Muscle of back (tissue), 3 donors: ENCODE measurements at regions not wholly inside any gene's neighbourhood (a gene's known extent, or its start where the extent isn't known, plus 50 kb on each side); places are given as distances from the start of the nearest gene placed in this dataset.

ENCODE experiments used
- DNase-seq, 3 donors: peaks; one replicate each; pipeline versions ENCODE4 v3.0.0 to v3.0.0-alpha.2; 2013

GRCh38 chr1:106876384-106876783 lies 180.1 kb upstream of the PRMT6 start:
- DNase-seq = no peak

- no peak for DNase-seq
Measured at GRCh38 chr1:106879538-106879937, 176.9 kb upstream of the PRMT6 start.

GRCh38 chr1:106880226-106880625 lies 176.2 kb upstream of the PRMT6 start:
- no peak for DNase-seq

- no peak for DNase-seq
Measured at GRCh38 chr1:106883208-106883607, 173.3 kb upstream of the PRMT6 start.

- no peak for DNase-seq
Measured at GRCh38 chr1:106889059-106889458, 167.4 kb upstream of the PRMT6 start.

DNA sequence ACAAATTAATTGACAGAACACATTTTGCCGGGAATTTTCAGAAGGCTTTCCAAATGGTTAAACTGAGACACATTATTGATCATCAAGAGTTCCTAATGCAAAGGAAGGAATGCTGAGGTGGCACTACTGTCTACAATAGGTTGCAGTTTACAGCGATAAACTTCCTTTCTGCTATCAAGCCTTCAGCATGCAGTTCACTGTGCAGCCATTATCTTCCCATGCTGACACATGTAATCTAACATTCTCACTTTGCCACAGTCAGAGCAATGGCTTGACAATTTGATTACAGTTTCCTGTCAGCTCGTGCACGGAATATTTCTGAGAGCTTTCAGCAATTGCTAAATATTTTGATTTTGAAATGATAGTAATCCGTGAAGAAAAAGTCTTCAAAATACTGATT lies 166.9 kb upstream of the PRMT6 start:
- no peak for DNase-seq

DNA sequence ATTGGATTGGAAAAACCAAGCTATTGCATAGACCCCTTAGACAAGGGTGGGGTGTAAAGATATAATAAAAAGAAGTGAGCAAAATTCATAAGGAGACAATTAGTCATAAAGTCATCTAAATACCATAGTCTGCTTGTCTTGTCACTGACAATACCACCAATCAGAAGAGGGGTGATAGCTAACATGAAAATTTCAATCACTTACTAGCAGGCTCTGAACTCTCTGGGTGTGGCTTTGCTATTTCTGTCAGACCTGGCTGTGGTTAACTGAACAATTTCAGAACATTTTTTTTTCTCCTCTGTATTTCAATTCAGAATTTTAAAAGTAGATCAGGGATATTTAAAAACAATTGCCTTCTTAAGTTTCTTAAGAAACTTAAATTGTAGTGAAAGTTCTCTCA lies 158.5 kb upstream of the PRMT6 start:
- no peak for DNase-seq

DNA sequence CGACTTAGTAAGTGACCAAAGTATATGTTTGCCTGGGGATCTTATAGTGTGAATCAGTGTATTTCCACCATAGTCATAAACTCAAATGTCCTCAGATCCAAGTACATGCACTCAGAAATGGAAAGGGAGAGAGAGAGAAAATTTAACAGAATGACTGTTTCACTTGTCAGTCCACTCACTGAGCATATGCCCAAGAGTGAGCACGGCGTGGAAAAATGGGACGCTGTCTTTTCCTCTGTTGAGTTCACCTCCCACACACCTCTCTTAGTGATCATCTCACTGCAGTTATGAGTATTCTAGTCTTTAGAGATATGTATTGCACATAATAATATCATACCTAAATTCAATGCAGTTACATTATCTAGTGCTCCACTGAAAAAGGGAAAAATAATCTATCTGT lies 156.8 kb upstream of the PRMT6 start:
- DNase-seq = no peak

GRCh38 chr1:106907795-106908194 lies 148.7 kb upstream of the PRMT6 start:
- no peak for DNase-seq

DNA sequence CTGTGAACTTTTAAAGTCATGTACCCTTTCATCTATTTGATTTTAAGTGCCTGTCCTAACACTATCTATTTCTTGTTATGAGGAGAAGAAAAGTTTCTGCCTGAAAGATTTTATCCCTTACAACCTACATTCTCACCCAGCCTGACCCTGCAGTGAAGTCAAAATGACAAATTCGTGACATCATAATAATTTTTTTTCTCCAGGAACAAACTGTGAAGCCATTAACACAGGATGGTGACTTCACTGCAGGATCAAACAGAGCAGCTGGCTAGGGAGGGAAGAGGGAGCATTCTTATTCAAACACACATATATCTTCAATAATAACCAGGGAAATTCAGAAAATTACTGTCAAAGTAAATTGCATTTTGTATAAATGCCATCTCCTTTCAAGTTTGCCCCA lies 147.8 kb upstream of the PRMT6 start:
- no peak for DNase-seq

GRCh38 chr1:106910798-106911197 lies 145.7 kb upstream of the PRMT6 start:
- no peak for DNase-seq

- DNase-seq = no peak
Measured at GRCh38 chr1:106912131-106912530, 144.3 kb upstream of the PRMT6 start.

- DNase-seq = no peak
Measured at GRCh38 chr1:106921186-106921585, 135.3 kb upstream of the PRMT6 start.

DNA sequence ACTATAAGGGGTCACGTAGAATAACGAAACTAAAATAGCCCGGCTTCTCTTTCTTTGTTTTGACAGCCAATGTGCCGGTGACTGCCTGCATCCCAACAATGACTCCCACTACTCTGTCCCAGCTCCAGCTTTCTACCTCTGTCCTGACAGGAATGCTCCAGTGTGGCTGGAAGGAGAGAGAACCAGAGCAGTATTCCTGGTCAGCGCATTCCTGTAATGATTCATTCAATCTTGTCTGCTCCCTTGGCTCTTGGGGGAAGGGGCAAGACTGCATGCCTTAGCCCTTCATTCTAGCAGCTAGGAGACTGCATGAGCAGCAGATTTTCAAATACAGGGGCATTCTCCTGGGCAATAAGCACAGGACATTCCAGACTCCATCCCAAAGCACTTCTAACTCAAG lies 132.1 kb upstream of the PRMT6 start:
- peak in 1 of 3 donors; percentile 56 for DNase-seq

GRCh38 chr1:106925750-106926149 lies 130.7 kb upstream of the PRMT6 start:
- DNase-seq = no peak

- DNase-seq = no peak
Measured at GRCh38 chr1:106926803-106927582, 129.5 kb upstream of the PRMT6 start.

- DNase-seq = peak in 1 of 3 donors; percentile 88
Measured at GRCh38 chr1:106937104-106937503, 119.4 kb upstream of the PRMT6 start.

- peak in 1 of 3 donors; percentile 28 for DNase-seq
Measured at GRCh38 chr1:106944721-106945120, 111.8 kb upstream of the PRMT6 start.

DNA sequence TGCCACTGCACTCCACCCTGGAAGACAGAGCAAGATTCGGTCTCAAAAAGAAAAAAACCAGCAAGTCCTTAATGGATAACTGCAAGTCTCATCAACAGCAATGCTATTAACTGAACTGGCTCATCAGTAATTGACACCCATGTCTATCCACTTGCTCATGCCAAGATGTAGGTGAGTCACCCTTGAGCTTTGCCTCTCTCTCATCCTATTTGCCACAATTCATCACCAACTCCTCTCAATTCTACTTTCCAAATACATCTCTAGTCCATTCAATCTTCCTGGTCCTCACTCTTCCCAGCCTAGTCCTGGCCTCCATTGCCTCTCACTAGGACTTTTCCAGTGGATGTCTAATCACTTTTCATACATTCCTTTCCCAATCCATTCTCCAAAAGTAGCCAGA lies 103.7 kb upstream of the PRMT6 start:
- DNase-seq = no peak

DNA sequence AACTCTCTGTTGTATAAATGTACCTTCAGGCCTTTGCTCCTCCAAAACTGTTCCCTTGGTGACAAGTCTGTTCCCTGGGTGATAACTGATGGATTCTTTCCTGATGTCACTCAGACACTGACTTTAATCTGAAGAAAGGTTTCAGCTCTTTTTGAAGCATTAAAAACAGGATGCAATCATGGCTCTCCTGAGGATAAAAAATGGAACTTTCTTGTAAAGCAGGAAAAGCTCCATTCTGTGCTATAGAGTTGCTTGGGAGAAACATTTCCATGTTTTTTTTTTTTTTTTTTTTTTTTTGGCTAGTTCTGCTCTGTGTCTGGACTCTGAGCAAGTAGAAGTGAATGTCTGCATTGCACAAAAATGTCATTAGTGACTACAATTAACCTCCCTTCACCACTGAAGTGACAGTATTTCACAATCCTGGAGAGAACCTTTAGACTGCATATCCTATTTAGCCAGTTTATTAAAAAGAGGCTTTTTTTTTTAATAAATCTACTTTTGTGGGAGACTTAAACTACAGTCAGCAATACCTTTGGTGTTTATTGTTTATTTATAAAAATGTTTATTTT lies 101.7 kb upstream of the PRMT6 start:
- peak in 2 of 3 donors; percentile 37 to 76 for DNase-seq

DNA sequence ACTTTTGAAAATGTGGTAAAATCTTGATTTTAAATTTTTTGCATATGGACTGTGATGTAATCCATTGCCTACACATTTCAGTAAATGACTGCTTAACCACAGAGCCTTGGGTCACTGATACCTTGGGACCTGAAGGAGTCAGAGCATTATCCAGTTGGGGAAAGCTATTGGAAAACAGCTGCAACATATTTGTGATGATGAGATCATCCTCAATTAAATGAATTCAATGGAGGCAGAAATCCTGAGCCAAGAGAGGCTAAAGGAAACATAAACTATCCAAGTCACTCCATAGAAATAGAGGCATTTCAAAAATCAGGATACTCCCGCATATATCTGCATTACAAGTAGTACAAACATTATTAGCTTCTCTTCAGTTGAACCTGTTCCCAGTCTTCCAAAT lies 99.8 kb upstream of the PRMT6 start:
- DNase-seq = peak; percentile 82 to 92 (median 85)

GRCh38 chr1:106957795-106958194 lies 98.7 kb upstream of the PRMT6 start:
- no peak for DNase-seq

GRCh38 chr1:106960412-106960811 lies 96.1 kb upstream of the PRMT6 start:
- DNase-seq = no peak

GRCh38 chr1:106961646-106962045 lies 94.8 kb upstream of the PRMT6 start:
- peak in 1 of 3 donors; percentile 65 for DNase-seq
